GM12878 (cell line): ENCODE measurements at regions not wholly inside any gene's neighbourhood (a gene's known extent, or its start where the extent isn't known, plus 50 kb on each side); places are given as distances from the start of the nearest gene placed in this dataset.

Experiments used
- ATAC-seq: fragments of 200-7000 bp; cut with Tn5 transposase; 3 replicates; pipeline ENCODE4 v1.9.1; 2020; ENCODE audit warnings: mild to moderate bottlenecking, moderate library complexity
- BruUV-seq: library from RNA; stranded (reverse); fragments of 400-500 nt; replicated peaks from 2 replicates; lab custom pipeline; 2021; lab: Mats Ljungman, UMichigan
- CTCF ChIA-PET: fragments of 300-600 bp; sonication (Branson Sonifier 250); formaldehyde crosslinking; extraction: SDS; loops from one replicate; lab custom pipeline; 2021; ENCODE audit warnings: inconsistent platforms; lab: Yijun Ruan, JAX
- POLR2A ChIA-PET: fragments of 350-600 bp; formaldehyde crosslinking; extraction: SDS; loops from one replicate; lab custom pipeline; 2021; ENCODE audit warnings: inconsistent platforms; lab: Charles Lee
- RAD21 ChIA-PET: fragments of 300-600 bp; sonication (Branson Sonifier 250); formaldehyde crosslinking; loops from one replicate; lab custom pipeline; 2023; ENCODE audit warnings: antibody characterized with exemption; ENCODE audit not compliant: unreplicated experiment; lab: Charles Lee
- SMC1A ChIA-PET: fragments of 300-600 bp; sonication (Branson Sonifier 250); formaldehyde crosslinking; loops from one replicate; lab custom pipeline; 2023; ENCODE audit not compliant: unreplicated experiment, uncharacterized antibody; lab: Charles Lee
- DNase-seq: peaks from one replicate; pipeline ENCODE4 v3.0.0-alpha.2; 2011; ENCODE audit warnings: low read depth, low spot score
- FAIRE-seq: peaks from 3 replicates; lab custom pipeline; 2011; peaks lifted over from hg19 to GRCh38; lab: Jason Lieb, UNC
- H2AFZ ChIP-seq: 2 replicates; pipeline ENCODE4 v1.6.0; 2011; ENCODE audit warnings: low read depth, low read length, control low read depth; ENCODE audit not compliant: control insufficient read depth
- H3K27ac ChIP-seq: 2 replicates; pipeline ENCODE4 v1.5.1; 2011; ENCODE audit warnings: control low read depth; ENCODE audit not compliant: control insufficient read depth, insufficient read depth
- H3K27me3 ChIP-seq, 2 experiments: replicated peaks in 1 of 2; 2 replicates each; pipeline versions ENCODE4 v1.6.0 to v1.6.1; 2011; ENCODE audit warnings: low read length in 1 of 2; ENCODE audit not compliant: control insufficient read depth in 2 of 2, insufficient read depth in 2 of 2
- H3K36me3 ChIP-seq, 2 experiments: 2 replicates each; pipeline ENCODE4 v1.5.1; 2011; ENCODE audit warnings: low read length in 1 of 2; ENCODE audit not compliant: control insufficient read depth in 2 of 2, insufficient read depth in 2 of 2
- H3K4me1 ChIP-seq: 2 replicates; pipeline ENCODE4 v1.6.1; 2011; ENCODE audit warnings: mild to moderate bottlenecking, low read length, moderate library complexity, mixed read lengths; ENCODE audit not compliant: control insufficient read depth, insufficient read depth
- H3K4me2 ChIP-seq: 2 replicates; pipeline ENCODE4 v1.6.0; 2011; ENCODE audit warnings: control low read depth; ENCODE audit not compliant: control insufficient read depth, insufficient read depth
- H3K4me3 ChIP-seq: fragments of 200-600 bp; sonication (generic); 2 replicates; pipeline ENCODE4 v1.5.1; 2016
- H3K79me2 ChIP-seq: 2 replicates; pipeline ENCODE4 v1.6.0; 2011; ENCODE audit warnings: low read length; ENCODE audit not compliant: control insufficient read depth, insufficient read depth
- H3K9ac ChIP-seq: 2 replicates; pipeline ENCODE4 v1.8.0; 2011; ENCODE audit warnings: low read length, control low read depth, mixed read lengths; ENCODE audit not compliant: control insufficient read depth, insufficient read depth
- H3K9me3 ChIP-seq: replicated peaks from 3 replicates; pipeline ENCODE4 v1.5.1; 2011; ENCODE audit warnings: mild to moderate bottlenecking, low read length; ENCODE audit not compliant: control insufficient read depth, insufficient read depth
- H4K20me1 ChIP-seq: 2 replicates; pipeline ENCODE4 v1.6.0; 2011; ENCODE audit not compliant: control insufficient read depth, insufficient read depth
- BHLHE40 ChIP-seq, 2 experiments: fragments of 450-650 bp in 1 of 2; IDR thresholded peaks; 2 replicates each; pipeline ENCODE4 v1.6.1; 2011 to 2017; ENCODE audit warnings: low read depth in 2 of 2, borderline replicate concordance in 1 of 2, improper control_type of control experiment in 1 of 2, low read length in 1 of 2, mild to moderate bottlenecking in 1 of 2
- BMI1 ChIP-seq: fragments of 450-650 bp; IDR thresholded peaks from 2 replicates; pipeline ENCODE4 v1.6.1; 2016; ENCODE audit warnings: mild to moderate bottlenecking, moderate library complexity, borderline replicate concordance
- BRCA1 ChIP-seq: IDR thresholded peaks from 2 replicates; pipeline ENCODE4 v1.6.1; 2011; ENCODE audit warnings: low read depth, low read length, improper control_type of control experiment
- MEF2A ChIP-seq: IDR thresholded peaks from 2 replicates; pipeline ENCODE4 v1.6.1; 2011; ENCODE audit warnings: low read depth, mild to moderate bottlenecking, low read length, moderate library complexity; ENCODE audit not compliant: insufficient read depth
- NR2C2 ChIP-seq: IDR thresholded peaks from 2 replicates; pipeline ENCODE4 v1.6.1; 2011; ENCODE audit warnings: borderline replicate concordance, low read depth; ENCODE audit not compliant: control insufficient read depth, insufficient read length
- POLR2AphosphoS5 ChIP-seq: IDR thresholded peaks from 2 replicates; pipeline ENCODE4 v1.6.1; 2011; ENCODE audit warnings: mild to moderate bottlenecking, low read length, inconsistent platforms
- RAD21 ChIP-seq: IDR thresholded peaks from 2 replicates; pipeline ENCODE4 v1.6.1; 2011; ENCODE audit warnings: mild to moderate bottlenecking, low read depth, low read length, moderate library complexity; ENCODE audit not compliant: insufficient read depth
- SRF ChIP-seq, 2 experiments: IDR thresholded peaks; 2 replicates each; pipeline ENCODE4 v1.6.1; 2011; ENCODE audit warnings: low read depth in 2 of 2, low read length in 2 of 2, mild to moderate bottlenecking in 1 of 2, moderate library complexity in 1 of 2
- TARDBP ChIP-seq: IDR thresholded peaks from 2 replicates; pipeline ENCODE4 v1.6.1; 2016; ENCODE audit warnings: borderline replicate concordance
- TCF3 ChIP-seq: IDR thresholded peaks from 2 replicates; pipeline ENCODE4 v1.6.1; 2012; ENCODE audit warnings: low read depth, mild to moderate bottlenecking, low read length, borderline replicate concordance; ENCODE audit not compliant: insufficient read depth
- WGBS: methylation state at CpG from one replicate; pipeline ENCODE4 v1.1.6; 2016; ENCODE audit warnings: low lambda C conversion rate; ENCODE audit not compliant: insufficient replicate concordance, insufficient coverage; ENCODE audit errors: missing lambda C conversion rate; 5-methylcytosine and 5-hydroxymethylcytosine counted together
- in situ Hi-C: fragments of 300-500 bp; cut with MboI; formaldehyde crosslinking; loops from 9 replicates; pipeline ENCODE4 v1.14.3; 2018; ENCODE audit warnings: mixed read lengths
- intact Hi-C: fragments of 100-400 bp; cut with micrococcal nuclease; formaldehyde crosslinking; loops from one replicate; pipeline ENCODE4 v1.14.2; 2022; ENCODE audit not compliant: unreplicated experiment
- TF ChIP-seq, protein P1 (sequence below): fragments of 450-650 bp; formaldehyde crosslinking; IDR thresholded peaks from 2 replicates; pipeline ENCODE4 v1.5.0; 2022; ENCODE audit warnings: mild to moderate bottlenecking, missing genetic modification characterization

- TF ChIP-seq, protein P1, sequence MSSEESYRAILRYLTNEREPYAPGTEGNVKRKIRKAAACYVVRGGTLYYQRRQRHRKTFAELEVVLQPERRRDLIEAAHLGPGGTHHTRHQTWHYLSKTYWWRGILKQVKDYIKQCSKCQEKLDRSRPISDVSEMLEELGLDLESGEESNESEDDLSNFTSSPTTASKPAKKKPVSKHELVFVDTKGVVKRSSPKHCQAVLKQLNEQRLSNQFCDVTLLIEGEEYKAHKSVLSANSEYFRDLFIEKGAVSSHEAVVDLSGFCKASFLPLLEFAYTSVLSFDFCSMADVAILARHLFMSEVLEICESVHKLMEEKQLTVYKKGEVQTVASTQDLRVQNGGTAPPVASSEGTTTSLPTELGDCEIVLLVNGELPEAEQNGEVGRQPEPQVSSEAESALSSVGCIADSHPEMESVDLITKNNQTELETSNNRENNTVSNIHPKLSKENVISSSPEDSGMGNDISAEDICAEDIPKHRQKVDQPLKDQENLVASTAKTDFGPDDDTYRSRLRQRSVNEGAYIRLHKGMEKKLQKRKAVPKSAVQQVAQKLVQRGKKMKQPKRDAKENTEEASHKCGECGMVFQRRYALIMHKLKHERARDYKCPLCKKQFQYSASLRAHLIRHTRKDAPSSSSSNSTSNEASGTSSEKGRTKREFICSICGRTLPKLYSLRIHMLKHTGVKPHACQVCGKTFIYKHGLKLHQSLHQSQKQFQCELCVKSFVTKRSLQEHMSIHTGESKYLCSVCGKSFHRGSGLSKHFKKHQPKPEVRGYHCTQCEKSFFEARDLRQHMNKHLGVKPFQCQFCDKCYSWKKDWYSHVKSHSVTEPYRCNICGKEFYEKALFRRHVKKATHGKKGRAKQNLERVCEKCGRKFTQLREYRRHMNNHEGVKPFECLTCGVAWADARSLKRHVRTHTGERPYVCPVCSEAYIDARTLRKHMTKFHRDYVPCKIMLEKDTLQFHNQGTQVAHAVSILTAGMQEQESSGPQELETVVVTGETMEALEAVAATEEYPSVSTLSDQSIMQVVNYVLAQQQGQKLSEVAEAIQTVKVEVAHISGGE (CRISPR knock-in tag): no peak
- TF ChIP-seq POLR2AphosphoS5 (peak; percentile 91), RAD21 (peak; percentile 88)
Measured at GRCh38 chr21:25421321-25422028, 185.8 kb downstream of the MRPL39 start (continued).

- H3K27me3 ChIP-seq: no peaks in the 10 kb centered on the region
- no peaks in the 10 kb centered on the region for H4K20me1 ChIP-seq
- H3K9me3 ChIP-seq: no peaks in the 10 kb centered on the region
- in situ Hi-C loops: no loop called here
- ChIA-PET CTCF (interaction anchor here (0.7 to 11.5 kb wide), 18 partner anchors 23 to 287 kb away, joined by 3 to 163 read pairs (median 4); no protein-coding TSS in a partner anchor), RAD21 (interaction anchor here (0.8 to 13.1 kb wide), 16 partner anchors 7 to 237 kb away, joined by 3 to 253 read pairs (median 4); no protein-coding TSS in a partner anchor), SMC1A (interaction anchor here (0.6 to 15.5 kb wide), 15 partner anchors 9 to 316 kb away, joined by 3 to 426 read pairs (median 5); partner anchors contain the start of gene MRPL39), POLR2A (interaction anchor here (0.5 to 7.4 kb wide), 6 partner anchors 41 to 314 kb away, joined by 3 to 55 read pairs (median 4); partner anchors contain the start of genes ATP5PF and GABPA)
- ATAC-seq (peak; percentile 17), FAIRE-seq (no peak), DNase-seq (no peak)
- H3K4me2 ChIP-seq: peak overlapping the region; percentile 87
- H3K79me2 ChIP-seq: peaks cover 95% of the 10 kb centered on the region
- TSS peak; percentile 42 for BruUV-seq
- intact Hi-C loops: loop anchor here (1.0 to 5.0 kb wide), 7 partner anchors 25 to 316 kb away; no protein-coding TSS in a partner anchor
- 12% methylated on average over 4 of the region's 4 CpGs for whole genome bisulfite sequencing
- H2AFZ ChIP-seq: no peak overlapping the region
- peaks cover 25% of the 10 kb centered on the region for H3K4me1 ChIP-seq
- H3K4me3 ChIP-seq: peak overlapping the region; percentile 59
- peak overlapping the region; percentile 90 for H3K9ac ChIP-seq
- H3K36me3 ChIP-seq: no peaks in the 10 kb centered on the region
- peak overlapping the region; percentile 97 for H3K27ac ChIP-seq
- TF ChIP-seq BHLHE40 (IDR thresholded peaks at IDR 0.05; ENCODE audit: borderline replicate concordance in 1 of 2, low read depth in 2 of 2, low read length in 1 of 2): no peak
- TF ChIP-seq NR2C2: no peak
- TF ChIP-seq BRCA1: no peak
- TF ChIP-seq TARDBP: no peak
- TF ChIP-seq SRF (IDR thresholded peaks at IDR 0.05; ENCODE audit: low read depth in 2 of 2, low read length in 2 of 2): peak in 1 of 2 experiments; percentile 57; a peak in 1 of 4 replicates
- TF ChIP-seq BMI1: no peak
- no peak for TF ChIP-seq TCF3
- TF ChIP-seq MEF2A: no peak
- peak; percentile 34; the same call in 1 of the 2 replicates for TF ChIP-seq POLR2AphosphoS5
- TF ChIP-seq, protein P1 (CRISPR knock-in tag): no peak
Measured at GRCh38 chr21:25420831-25421230, 186.4 kb downstream of the MRPL39 start.
